ENCODE measurements at regions not wholly inside any gene's neighbourhood (a gene's known extent, or its start where the extent isn't known, plus 50 kb on each side); places are given as distances from the start of the nearest gene placed in this dataset.

DNA sequence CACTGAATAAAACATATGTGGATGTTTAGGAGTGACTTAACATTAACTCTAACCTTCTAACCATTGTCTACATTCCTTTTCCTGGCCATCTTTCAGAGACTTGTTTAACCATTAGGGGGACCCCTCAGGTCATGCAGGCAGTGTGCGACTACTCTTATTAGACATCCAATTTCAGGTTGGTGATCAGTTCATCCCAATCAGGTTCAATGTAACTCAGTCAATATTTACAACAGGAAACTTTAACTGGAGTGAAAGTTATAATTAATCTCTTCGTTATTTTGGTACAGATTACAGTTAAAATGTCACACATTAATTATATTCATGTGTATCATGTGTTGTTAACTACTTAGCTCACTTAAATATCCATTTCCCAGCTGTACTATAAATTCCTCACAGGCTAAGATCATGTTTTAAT is 68.8 kb upstream of the RGS1 start:
- TF ChIP-seq, protein P1, sequence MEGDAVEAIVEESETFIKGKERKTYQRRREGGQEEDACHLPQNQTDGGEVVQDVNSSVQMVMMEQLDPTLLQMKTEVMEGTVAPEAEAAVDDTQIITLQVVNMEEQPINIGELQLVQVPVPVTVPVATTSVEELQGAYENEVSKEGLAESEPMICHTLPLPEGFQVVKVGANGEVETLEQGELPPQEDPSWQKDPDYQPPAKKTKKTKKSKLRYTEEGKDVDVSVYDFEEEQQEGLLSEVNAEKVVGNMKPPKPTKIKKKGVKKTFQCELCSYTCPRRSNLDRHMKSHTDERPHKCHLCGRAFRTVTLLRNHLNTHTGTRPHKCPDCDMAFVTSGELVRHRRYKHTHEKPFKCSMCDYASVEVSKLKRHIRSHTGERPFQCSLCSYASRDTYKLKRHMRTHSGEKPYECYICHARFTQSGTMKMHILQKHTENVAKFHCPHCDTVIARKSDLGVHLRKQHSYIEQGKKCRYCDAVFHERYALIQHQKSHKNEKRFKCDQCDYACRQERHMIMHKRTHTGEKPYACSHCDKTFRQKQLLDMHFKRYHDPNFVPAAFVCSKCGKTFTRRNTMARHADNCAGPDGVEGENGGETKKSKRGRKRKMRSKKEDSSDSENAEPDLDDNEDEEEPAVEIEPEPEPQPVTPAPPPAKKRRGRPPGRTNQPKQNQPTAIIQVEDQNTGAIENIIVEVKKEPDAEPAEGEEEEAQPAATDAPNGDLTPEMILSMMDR (IDR thresholded peaks at IDR 0.05) = peak in 3 of 6 experiments; percentile 26 to 41 (median 29)
- TF ChIP-seq POLR2A (IDR thresholded peaks at IDR 0.05) = no peak

All from Peyer's patch (tissue), 4 donors.